ENCODE measurements at regions not wholly inside any gene's neighbourhood (a gene's known extent, or its start where the extent isn't known, plus 50 kb on each side); places are given as distances from the start of the nearest gene placed in this dataset.

DNA sequence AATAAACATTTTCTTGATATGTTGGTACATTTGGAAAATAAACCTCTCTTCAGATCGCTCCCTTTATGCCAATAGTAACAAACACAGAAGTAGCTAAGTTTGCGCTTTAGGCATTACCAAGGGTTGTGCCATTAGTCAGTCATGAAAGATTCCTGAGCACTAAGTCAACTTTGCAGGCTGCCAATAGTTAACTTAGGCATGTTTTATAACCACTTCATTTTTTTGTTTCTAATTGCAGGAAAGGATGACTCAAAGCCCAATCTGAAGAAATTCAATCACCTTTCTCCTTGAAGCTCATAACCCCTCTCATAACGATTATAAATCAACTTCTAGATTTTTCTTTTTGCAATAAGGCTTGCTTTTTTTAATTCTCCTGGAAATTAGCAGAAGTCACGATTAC lies 517.0 kb downstream of the AGTPBP1 start:
- no peaks in the 10 kb centered on the region for H3K36me3 ChIP-seq (replicated peaks in 1 of 2; ENCODE audit: control insufficient read depth in 1 of 2, insufficient read depth in 2 of 2, low read length in 2 of 2)
- 100% methylated on average over 1 of the region's 4 CpGs for WGBS (ENCODE audit: insufficient coverage)
- no peaks in the 10 kb centered on the region for H3K79me2 ChIP-seq (ENCODE audit: insufficient read depth, low read length)
- no peak overlapping the region for H2AFZ ChIP-seq (ENCODE audit: insufficient read depth, low read depth, low read length, poor library complexity, severe bottlenecking)
- Mint-ChIP-seq H3K4me1 (no peaks in the 10 kb centered on the region), H3K27ac (no peak overlapping the region), H3K27me3 (ENCODE audit: low read depth in 3 of 3) (peaks cover 0 to 7% (median 0%) of the 10 kb centered on the region in 3 donors), H3K9me3 (peaks cover 0 to 3% (median 2%) of the 10 kb centered on the region in 7 donors), H3K4me3 (no peak overlapping the region), H3K36me3 (no peaks in the 10 kb centered on the region)
- DNase-seq, result no peak
- H3K4me3 ChIP-seq (replicated peaks in 1 of 3; ENCODE audit: low read depth in 2 of 3, low read length in 3 of 3), result no peak overlapping the region
- no peaks in the 10 kb centered on the region for H3K27me3 ChIP-seq (ENCODE audit: control insufficient read depth in 2 of 2, insufficient read depth in 2 of 2, low read length in 2 of 2)
- no peaks in the 10 kb centered on the region for H4K20me1 ChIP-seq (ENCODE audit: insufficient read depth, low read length)
- no peak overlapping the region for H3K27ac ChIP-seq (ENCODE audit: low read depth in 1 of 2, low read length in 2 of 2)
- TF ChIP-seq, protein P1, sequence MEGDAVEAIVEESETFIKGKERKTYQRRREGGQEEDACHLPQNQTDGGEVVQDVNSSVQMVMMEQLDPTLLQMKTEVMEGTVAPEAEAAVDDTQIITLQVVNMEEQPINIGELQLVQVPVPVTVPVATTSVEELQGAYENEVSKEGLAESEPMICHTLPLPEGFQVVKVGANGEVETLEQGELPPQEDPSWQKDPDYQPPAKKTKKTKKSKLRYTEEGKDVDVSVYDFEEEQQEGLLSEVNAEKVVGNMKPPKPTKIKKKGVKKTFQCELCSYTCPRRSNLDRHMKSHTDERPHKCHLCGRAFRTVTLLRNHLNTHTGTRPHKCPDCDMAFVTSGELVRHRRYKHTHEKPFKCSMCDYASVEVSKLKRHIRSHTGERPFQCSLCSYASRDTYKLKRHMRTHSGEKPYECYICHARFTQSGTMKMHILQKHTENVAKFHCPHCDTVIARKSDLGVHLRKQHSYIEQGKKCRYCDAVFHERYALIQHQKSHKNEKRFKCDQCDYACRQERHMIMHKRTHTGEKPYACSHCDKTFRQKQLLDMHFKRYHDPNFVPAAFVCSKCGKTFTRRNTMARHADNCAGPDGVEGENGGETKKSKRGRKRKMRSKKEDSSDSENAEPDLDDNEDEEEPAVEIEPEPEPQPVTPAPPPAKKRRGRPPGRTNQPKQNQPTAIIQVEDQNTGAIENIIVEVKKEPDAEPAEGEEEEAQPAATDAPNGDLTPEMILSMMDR (IDR thresholded peaks at IDR 0.05), result no peak
- H3K9ac ChIP-seq (ENCODE audit: insufficient read depth, low read length, poor library complexity, severe bottlenecking), result no peak overlapping the region
- H3K4me1 ChIP-seq (ENCODE audit: control insufficient read depth in 1 of 2, insufficient read depth in 2 of 2, low read length in 2 of 2), result no peaks in the 10 kb centered on the region
- intact Hi-C loops (cut with micrococcal nuclease), result no loop called here
- H3K9me3 ChIP-seq (replicated peaks in 1 of 2; ENCODE audit: control insufficient read depth in 1 of 2, insufficient read depth in 1 of 2, low read length in 2 of 2), result no peaks in the 10 kb centered on the region
- H3K4me2 ChIP-seq (replicated peaks; ENCODE audit: extremely low read depth, low read length, poor library complexity, severe bottlenecking), result no peak overlapping the region

DNA sequence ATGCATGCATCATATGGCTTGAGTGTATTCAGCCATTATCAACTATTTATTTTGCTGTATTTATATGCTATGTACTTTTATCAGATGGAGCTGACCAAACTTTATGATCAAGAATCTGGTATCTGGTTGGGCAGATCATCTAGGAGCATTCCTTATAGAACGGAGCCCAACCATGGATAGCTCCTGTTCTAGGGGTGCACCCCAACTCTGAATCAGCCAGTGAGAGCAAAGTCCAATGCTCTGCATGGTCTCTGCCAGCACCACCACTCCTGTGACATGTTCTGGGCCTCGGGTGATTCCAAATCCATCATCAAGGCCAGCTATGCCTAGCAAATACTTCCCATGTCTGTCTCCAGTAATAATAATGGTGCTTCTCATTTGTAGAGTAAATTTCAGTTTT lies 517.5 kb downstream of the AGTPBP1 start:
- Mint-ChIP-seq H3K4me3 (no peak overlapping the region), H3K4me1 (no peaks in the 10 kb centered on the region), H3K27me3 (ENCODE audit: low read depth in 3 of 3) (peaks cover 0 to 7% (median 0%) of the 10 kb centered on the region in 3 donors), H3K27ac (no peak overlapping the region), H3K36me3 (no peaks in the 10 kb centered on the region), H3K9me3 (peaks cover 0 to 3% (median 2%) of the 10 kb centered on the region in 7 donors)
- Histone ChIP-seq H3K9ac (ENCODE audit: insufficient read depth, low read length, poor library complexity, severe bottlenecking) (no peak overlapping the region), H3K36me3 (replicated peaks in 1 of 2; ENCODE audit: control insufficient read depth in 1 of 2, insufficient read depth in 2 of 2, low read length in 2 of 2) (no peaks in the 10 kb centered on the region), H3K79me2 (ENCODE audit: insufficient read depth, low read length) (no peaks in the 10 kb centered on the region), H3K4me2 (replicated peaks; ENCODE audit: extremely low read depth, low read length, poor library complexity, severe bottlenecking) (no peak overlapping the region), H3K27me3 (ENCODE audit: control insufficient read depth in 2 of 2, insufficient read depth in 2 of 2, low read length in 2 of 2) (no peaks in the 10 kb centered on the region), H3K4me1 (ENCODE audit: control insufficient read depth in 1 of 2, insufficient read depth in 2 of 2, low read length in 2 of 2) (no peaks in the 10 kb centered on the region), H3K27ac (ENCODE audit: low read depth in 1 of 2, low read length in 2 of 2) (no peak overlapping the region), H3K4me3 (replicated peaks in 1 of 3; ENCODE audit: low read depth in 2 of 3, low read length in 3 of 3) (no peak overlapping the region), H3K9me3 (replicated peaks in 1 of 2; ENCODE audit: control insufficient read depth in 1 of 2, insufficient read depth in 1 of 2, low read length in 2 of 2) (no peaks in the 10 kb centered on the region), H4K20me1 (ENCODE audit: insufficient read depth, low read length) (no peaks in the 10 kb centered on the region), H2AFZ (ENCODE audit: insufficient read depth, low read depth, low read length, poor library complexity, severe bottlenecking) (no peak overlapping the region)
- intact Hi-C loops (cut with micrococcal nuclease), result no loop called here
- no peak for DNase-seq
- WGBS (ENCODE audit: insufficient coverage), result 100% methylated on average over 1 of the region's 2 CpGs
- TF ChIP-seq, protein P1 (IDR thresholded peaks at IDR 0.05), result no peak

Measured in CD14-positive monocyte (primary cell).